ENCODE measurements at regions not wholly inside any gene's neighbourhood (a gene's known extent, or its start where the extent isn't known, plus 50 kb on each side); places are given as distances from the start of the nearest gene placed in this dataset.

GRCh38 chr5:159564031-159564430, 233.7 kb upstream of the IL12B start:
- TF ChIP-seq CTCF (IDR thresholded peaks at IDR 0.05) = no peak
- no peak for TF ChIP-seq ZFX (IDR thresholded peaks at IDR 0.05; ENCODE audit: borderline replicate concordance)
